Psoas muscle (tissue), 7 donors: ENCODE measurements at regions not wholly inside any gene's neighbourhood (a gene's known extent, or its start where the extent isn't known, plus 50 kb on each side); places are given as distances from the start of the nearest gene placed in this dataset.

Source experiments
- ATAC-seq, 4 donors: fragments of 200-7000 bp; cut with Tn5 transposase; one replicate each; pipeline ENCODE4 v1.9.1; 2020; ENCODE audit warnings: moderate library complexity in 3 of 4, mild to moderate bottlenecking in 2 of 4
- DNase-seq, 2 donors: peaks; one replicate each; pipeline ENCODE4 v3.0.0-alpha.2; 2020
- H3K27ac ChIP-seq: fragments of 200-600 bp; one replicate; pipeline ENCODE4 v1.8.0; 2022
- H3K27me3 ChIP-seq, 3 donors: fragments of 200-600 bp in 1 of 3; one replicate each; pipeline versions ENCODE4 v1.6.1 to v1.8.0; 2013 to 2022; ENCODE audit warnings: low read length in 2 of 3, mild to moderate bottlenecking in 2 of 3, moderate library complexity in 1 of 3; ENCODE audit not compliant: insufficient read depth in 3 of 3
- H3K36me3 ChIP-seq, 2 donors: fragments of 200-600 bp in 1 of 2; one replicate each; pipeline versions ENCODE4 v1.6.1 to v1.8.0; 2013 to 2022; ENCODE audit warnings: low read depth in 1 of 2, mild to moderate bottlenecking in 1 of 2, moderate library complexity in 1 of 2; ENCODE audit not compliant: insufficient read depth in 1 of 2
- H3K4me1 ChIP-seq: fragments of 200-600 bp; one replicate; pipeline ENCODE4 v1.8.0; 2022
- H3K4me3 ChIP-seq: fragments of 200-600 bp; one replicate; pipeline ENCODE4 v1.8.0; 2022; ENCODE audit warnings: mild to moderate bottlenecking
- H3K9me3 ChIP-seq: fragments of 200-600 bp; one replicate; pipeline ENCODE4 v1.8.0; 2022
- WGBS, 3 donors: extraction: QIAGEN DNeasy Blood & Tissue Kit; methylation state at CpG; one replicate each; pipeline versions ENCODE4 v1.1.6 to v1.1.7; 2013; 5-methylcytosine and 5-hydroxymethylcytosine counted together
- intact Hi-C, 2 donors: fragments of 100-400 bp; cut with DNase I; formaldehyde crosslinking; loops; one replicate each; pipeline versions ENCODE4 v1.11.0 to v1.14.2; 2022
- TF ChIP-seq, protein P1 (sequence below): fragments of 200-600 bp; IDR thresholded peaks from one replicate; pipeline ENCODE4 v1.8.0; 2022; ENCODE audit warnings: antibody characterized with exemption
- donor health status: healthy with polysubstance abuse.
- donor health status: DM: no; HTN: no; CAD: no; lungs with moderate emphysema.
- donor health status: Bipolar disorder and iron deficiency.
- donor health status: healthy.
- donor health status: DM: yes; HTN: yes; CAD: no.
- donor health status: DM: no; HTN: no; CAD: no.
- donor health status: DM: yes; HTN: yes; CAD: no.

DNA sequence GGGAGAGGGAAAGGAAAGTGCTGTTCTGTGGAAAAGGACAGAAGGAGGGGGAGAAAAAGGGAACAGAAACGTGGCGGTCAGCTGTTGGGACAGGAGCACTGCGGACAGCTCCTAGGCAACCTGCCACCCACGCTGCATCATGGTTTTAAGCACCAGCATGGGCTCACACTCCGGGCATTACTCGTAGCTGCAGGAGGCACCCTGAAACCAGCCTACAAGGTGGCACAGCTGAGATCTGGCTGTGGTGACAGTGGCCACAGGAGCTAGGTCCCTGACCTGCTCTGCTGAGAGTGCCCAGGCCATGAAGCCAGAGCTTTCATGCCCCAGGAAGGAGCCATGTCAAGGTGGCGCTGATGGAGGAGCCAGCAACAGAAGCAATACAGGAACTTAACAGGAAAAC lies 161.4 kb upstream of the ST8SIA2 start:
- TF ChIP-seq, protein P1, sequence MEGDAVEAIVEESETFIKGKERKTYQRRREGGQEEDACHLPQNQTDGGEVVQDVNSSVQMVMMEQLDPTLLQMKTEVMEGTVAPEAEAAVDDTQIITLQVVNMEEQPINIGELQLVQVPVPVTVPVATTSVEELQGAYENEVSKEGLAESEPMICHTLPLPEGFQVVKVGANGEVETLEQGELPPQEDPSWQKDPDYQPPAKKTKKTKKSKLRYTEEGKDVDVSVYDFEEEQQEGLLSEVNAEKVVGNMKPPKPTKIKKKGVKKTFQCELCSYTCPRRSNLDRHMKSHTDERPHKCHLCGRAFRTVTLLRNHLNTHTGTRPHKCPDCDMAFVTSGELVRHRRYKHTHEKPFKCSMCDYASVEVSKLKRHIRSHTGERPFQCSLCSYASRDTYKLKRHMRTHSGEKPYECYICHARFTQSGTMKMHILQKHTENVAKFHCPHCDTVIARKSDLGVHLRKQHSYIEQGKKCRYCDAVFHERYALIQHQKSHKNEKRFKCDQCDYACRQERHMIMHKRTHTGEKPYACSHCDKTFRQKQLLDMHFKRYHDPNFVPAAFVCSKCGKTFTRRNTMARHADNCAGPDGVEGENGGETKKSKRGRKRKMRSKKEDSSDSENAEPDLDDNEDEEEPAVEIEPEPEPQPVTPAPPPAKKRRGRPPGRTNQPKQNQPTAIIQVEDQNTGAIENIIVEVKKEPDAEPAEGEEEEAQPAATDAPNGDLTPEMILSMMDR = no peak
- intact Hi-C loops = no loop called here
- 43 to 60% (median 45%) methylated on average over 7 of the region's 7 CpGs for WGBS, 3 donors
- ATAC-seq (no peak), DNase-seq (no peak)
- H3K27ac ChIP-seq = no peak overlapping the region
- no peak overlapping the region for H3K4me3 ChIP-seq
- H3K36me3 ChIP-seq = no peaks in the 10 kb centered on the region
- peaks cover 6% of the 10 kb centered on the region for H3K9me3 ChIP-seq
- peaks cover 0 to 4% (median 2%) of the 10 kb centered on the region in 3 donors for H3K27me3 ChIP-seq
- no peaks in the 10 kb centered on the region for H3K4me1 ChIP-seq

DNA sequence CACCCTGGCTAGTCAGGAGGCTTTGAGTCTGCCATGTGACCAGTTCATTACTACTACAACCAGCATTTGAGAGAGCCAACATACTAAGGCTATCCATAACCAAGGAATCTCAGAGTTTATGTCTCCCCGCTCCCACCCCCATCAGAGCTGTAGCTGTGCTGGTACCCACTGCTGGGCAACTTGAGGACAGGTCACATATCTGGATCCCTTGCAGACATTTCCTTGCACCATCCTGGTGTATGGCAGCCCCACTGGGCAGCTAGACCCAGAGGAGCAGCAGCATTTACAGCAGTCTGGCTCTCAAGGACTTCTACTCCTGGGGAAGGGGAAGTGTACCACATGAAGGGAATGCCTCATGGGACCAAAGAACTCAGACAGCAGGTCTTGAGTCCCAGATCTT lies 160.8 kb upstream of the ST8SIA2 start:
- WGBS, 3 donors = 96 to 100% (median 100%) methylated on average over 1 of the region's 1 CpG
- Histone ChIP-seq H3K36me3 (no peaks in the 10 kb centered on the region), H3K27ac (no peak overlapping the region), H3K4me1 (no peaks in the 10 kb centered on the region), H3K27me3 (peaks cover 0 to 4% (median 2%) of the 10 kb centered on the region in 3 donors), H3K9me3 (peaks cover 6% of the 10 kb centered on the region), H3K4me3 (no peak overlapping the region)
- intact Hi-C loops = no loop called here
- DNase-seq (no peak), ATAC-seq (no peak)
- TF ChIP-seq, protein P1 = no peak

DNA sequence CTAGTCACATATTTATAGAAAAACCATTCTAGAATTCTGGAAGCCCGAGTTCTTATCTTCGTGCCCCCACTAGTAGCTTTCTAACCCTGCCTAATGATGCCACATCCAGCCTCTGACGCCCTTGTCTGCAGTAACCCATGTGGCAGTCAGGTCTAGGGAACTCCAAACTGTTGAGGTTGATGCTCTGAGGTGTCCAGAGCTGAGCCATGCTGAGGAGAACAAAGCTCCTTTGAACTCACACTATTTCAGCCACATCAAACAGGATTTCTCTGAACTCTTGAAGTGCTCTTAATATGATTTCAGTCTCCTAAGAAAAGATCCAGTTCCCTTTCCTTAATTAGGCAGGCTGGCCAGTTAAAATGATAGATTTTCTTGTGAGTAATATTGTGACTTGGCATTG lies 150.5 kb upstream of the ST8SIA2 start:
- Histone ChIP-seq H3K27ac (no peak overlapping the region), H3K4me3 (no peak overlapping the region), H3K4me1 (no peaks in the 10 kb centered on the region), H3K36me3 (no peaks in the 10 kb centered on the region), H3K27me3 (no peaks in the 10 kb centered on the region), H3K9me3 (no peaks in the 10 kb centered on the region)
- DNase-seq (no peak), ATAC-seq (no peak)
- TF ChIP-seq, protein P1 = no peak
- 74 to 87% (median 77%) methylated on average over 3 of the region's 3 CpGs for WGBS, 3 donors
- intact Hi-C loops = no loop called here

DNA sequence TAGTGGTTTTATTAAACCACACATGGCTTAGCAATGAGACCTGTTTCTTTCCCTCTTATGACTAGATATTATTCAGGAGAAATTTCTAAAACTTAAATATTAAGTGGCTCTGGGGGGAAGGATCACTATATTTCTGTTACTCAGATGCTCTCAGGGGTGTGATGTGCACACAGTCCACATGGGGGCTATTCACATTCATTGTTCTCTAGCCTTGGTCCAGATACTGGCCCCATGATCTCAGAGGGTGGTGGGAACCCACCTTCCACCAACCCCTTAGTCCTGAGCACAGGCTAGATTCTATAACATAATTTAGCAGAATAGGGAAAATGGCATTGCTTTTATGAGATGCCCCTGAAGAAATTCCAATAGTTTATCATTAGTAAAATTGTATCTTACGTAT lies 149.0 kb upstream of the ST8SIA2 start:
- no peak overlapping the region for H3K4me3 ChIP-seq
- H3K4me1 ChIP-seq = no peaks in the 10 kb centered on the region
- TF ChIP-seq, protein P1 = no peak
- no peak for ATAC-seq
- intact Hi-C loops = no loop called here
- no peak overlapping the region for H3K27ac ChIP-seq
- H3K36me3 ChIP-seq = no peaks in the 10 kb centered on the region
- no peaks in the 10 kb centered on the region for H3K9me3 ChIP-seq
- H3K27me3 ChIP-seq = no peaks in the 10 kb centered on the region
- WGBS, 3 donors = 77 to 84% (median 82%) methylated on average over 1 of the region's 1 CpG
- no peak for DNase-seq

DNA sequence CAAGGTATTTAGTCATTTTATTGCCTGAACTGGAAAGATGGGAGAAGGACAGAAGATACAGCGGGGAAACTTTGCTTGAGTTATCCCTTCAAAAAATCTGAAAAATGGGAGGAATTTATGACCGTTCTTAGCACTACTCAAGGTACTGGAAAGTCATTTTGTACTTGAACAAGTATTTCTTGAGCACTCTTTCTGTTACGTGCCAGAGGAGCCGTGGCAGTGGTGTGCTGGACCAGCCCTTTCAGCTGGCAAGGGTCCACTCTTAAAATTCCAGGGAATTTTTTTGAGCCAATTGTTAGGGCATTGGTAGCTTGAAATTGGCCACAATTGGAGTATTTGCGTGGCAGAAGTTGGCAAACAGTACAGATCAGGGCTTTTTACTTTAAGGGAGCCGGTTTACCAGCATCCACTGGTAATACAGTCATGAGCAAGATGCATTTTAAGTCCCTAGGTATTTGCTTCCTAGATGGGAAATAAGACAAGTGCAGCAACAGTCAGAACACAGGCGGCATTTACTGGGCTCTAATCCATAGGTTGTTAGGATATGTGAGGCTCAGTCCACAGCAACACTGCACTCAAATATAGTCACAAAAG lies 145.9 kb upstream of the ST8SIA2 start:
- TF ChIP-seq, protein P1 = no peak
- 31 to 36% (median 34%) methylated on average over 7 of the region's 7 CpGs for WGBS, 3 donors

More for the DNA sequence above, 145.9 kb upstream of the ST8SIA2 start:
- no peak for DNase-seq
- no peak overlapping the region for H3K4me3 ChIP-seq
- no peak overlapping the region for H3K27ac ChIP-seq
- no peak for ATAC-seq
- no peaks in the 10 kb centered on the region for H3K9me3 ChIP-seq
- H3K4me1 ChIP-seq = no peaks in the 10 kb centered on the region
- no peaks in the 10 kb centered on the region for H3K36me3 ChIP-seq
- intact Hi-C loops = no loop called here
- H3K27me3 ChIP-seq = peaks cover 0 to 3% (median 0%) of the 10 kb centered on the region in 3 donors
